Ishikawa (cell line): ENCODE measurements at regions not wholly inside any gene's neighbourhood (a gene's known extent, or its start where the extent isn't known, plus 50 kb on each side); places are given as distances from the start of the nearest gene placed in this dataset.

Experiments
- CREB1 ChIP-seq: IDR thresholded peaks from 2 replicates; pipeline ENCODE4 v1.6.1; 2012; ENCODE audit warnings: low read depth
- EP300 ChIP-seq: IDR thresholded peaks from 2 replicates; pipeline ENCODE4 v1.6.1; 2012; ENCODE audit warnings: borderline replicate concordance
- RAD21 ChIP-seq: IDR thresholded peaks from 2 replicates; pipeline ENCODE4 v1.6.1; 2012; ENCODE audit warnings: low read depth
- YY1 ChIP-seq: IDR thresholded peaks from 2 replicates; pipeline ENCODE4 v1.6.1; 2012; ENCODE audit warnings: low read depth
- TF ChIP-seq, protein P1 (sequence below): IDR thresholded peaks from 2 replicates; pipeline ENCODE4 v1.6.1; 2012

DNA sequence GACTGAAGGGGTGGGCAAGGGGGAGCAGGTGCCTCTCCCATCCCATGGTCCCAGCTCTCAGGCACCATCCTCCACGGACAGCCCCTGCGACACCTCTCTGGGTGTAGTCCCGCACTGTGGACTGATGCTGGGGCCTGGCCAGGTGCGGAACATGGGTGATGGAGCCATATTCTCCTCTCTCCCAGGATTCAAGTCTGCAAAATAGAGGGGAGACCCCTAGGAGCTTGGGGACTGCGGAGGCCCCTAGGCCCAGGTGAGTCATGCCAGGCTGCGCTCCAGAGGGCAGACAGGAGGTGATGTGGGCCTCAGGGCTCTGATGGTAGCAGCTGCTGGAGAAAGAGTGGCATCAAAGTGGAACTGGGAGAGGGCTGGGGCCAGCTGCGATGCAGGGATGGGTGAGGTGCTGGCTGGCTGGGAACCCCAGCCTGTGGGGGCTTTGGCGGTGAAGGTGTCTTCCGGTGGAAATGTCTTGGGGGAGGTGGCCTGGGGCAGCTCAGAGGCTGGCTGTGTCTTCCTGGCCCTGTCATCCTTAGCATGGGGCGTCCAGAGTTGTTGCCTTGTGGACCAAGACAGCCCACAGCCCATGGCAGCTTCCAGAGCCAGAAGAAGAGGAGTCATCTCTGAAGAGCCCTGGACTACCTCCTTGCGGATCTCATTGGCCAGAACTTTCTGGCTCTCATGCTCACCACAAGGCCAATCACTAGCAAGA lies 149.1 kb downstream of the KIF26A start:
- no peak for TF ChIP-seq RAD21
- no peak for TF ChIP-seq CREB1
- no peak for TF ChIP-seq YY1
- TF ChIP-seq EP300, result no peak
- TF ChIP-seq, protein P1, sequence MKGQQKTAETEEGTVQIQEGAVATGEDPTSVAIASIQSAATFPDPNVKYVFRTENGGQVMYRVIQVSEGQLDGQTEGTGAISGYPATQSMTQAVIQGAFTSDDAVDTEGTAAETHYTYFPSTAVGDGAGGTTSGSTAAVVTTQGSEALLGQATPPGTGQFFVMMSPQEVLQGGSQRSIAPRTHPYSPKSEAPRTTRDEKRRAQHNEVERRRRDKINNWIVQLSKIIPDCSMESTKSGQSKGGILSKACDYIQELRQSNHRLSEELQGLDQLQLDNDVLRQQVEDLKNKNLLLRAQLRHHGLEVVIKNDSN, result no peak
